GM19035 (cell line): ENCODE measurements at regions not wholly inside any gene's neighbourhood (a gene's known extent, or its start where the extent isn't known, plus 50 kb on each side); places are given as distances from the start of the nearest gene placed in this dataset.

ENCODE experiments used
- ATAC-seq: cut with Tn5 transposase; IDR thresholded peaks from one replicate; pipeline ENCODE4 v1.9.1; 2021; ENCODE audit not compliant: unreplicated experiment

DNA sequence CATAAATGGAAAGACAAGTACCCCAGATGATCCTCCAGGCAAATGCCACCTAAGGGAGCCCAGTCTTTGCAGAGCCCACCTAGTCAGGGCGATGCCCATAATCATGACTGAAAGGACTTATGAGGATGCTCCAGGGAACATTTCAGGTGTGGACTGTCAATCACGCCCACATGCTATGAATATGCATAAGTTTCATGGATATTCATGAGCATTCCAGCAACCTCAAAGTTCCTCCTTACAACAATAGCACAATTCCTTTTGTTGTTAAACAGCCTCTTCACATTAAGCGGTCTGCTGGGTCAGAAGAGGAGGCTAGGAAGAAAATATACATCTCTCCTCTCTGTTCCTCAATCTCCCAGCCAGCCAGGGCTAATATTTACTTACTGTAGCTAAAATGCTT is 161.6 kb downstream of the C5orf15 start:
- ATAC-seq, result no peak

DNA sequence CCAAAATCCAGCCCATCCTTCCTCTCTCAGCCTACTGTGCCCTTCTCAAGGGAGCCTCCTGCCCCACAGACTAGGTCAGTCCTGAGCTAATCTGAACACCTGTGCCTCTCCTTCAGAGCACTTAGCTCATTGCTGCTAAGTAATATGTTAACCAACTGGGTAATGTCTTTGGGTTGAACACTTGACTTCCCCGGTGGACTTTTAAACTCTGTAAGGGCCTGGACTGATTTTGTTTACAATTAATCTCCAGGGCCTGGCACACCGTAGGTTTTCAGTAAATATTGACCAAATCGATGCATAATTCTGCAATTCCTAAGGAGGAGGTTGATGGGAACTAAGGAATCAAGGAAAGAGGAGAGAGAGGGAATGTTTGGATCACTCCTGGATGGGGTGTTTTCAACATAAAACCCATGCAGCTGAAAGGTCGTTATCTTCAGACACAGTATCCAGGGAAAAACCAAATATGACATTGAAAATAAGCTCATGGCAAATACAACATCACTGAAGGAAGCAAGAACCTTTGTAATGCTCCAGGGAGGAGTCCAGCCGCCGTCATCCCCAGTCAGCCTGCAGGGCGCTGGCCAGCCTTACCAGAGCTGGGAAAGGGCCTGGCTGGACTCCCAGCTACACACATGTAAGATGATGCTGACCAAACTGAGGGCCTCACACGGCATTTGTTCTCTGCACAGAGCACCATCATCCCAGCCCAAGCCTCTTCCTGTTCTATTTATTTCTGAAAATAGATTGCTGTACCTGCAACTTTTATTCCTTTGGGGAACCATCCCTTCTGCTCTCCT is 166.3 kb downstream of the C5orf15 start:
- ATAC-seq, result no peak

DNA sequence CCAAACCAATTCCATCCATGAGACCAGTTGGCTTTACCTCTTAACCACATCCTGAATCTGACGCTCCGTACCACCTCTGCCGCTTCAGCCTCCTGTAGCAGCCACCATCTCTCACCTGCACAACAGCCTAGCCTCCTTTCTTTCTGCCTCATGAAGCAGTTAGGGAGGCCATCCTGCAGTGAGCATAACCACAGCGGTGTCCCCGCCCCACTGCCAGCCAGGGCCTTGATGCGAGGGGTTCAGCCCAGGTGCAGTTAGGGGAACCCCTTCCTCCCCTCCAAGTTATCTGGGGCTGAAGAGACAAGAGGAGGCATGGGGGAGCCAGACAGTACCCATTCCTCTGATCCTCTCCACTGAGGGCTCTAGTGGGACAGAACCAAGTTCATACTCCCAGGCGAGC is 167.0 kb downstream of the C5orf15 start:
- ATAC-seq, result no peak

DNA sequence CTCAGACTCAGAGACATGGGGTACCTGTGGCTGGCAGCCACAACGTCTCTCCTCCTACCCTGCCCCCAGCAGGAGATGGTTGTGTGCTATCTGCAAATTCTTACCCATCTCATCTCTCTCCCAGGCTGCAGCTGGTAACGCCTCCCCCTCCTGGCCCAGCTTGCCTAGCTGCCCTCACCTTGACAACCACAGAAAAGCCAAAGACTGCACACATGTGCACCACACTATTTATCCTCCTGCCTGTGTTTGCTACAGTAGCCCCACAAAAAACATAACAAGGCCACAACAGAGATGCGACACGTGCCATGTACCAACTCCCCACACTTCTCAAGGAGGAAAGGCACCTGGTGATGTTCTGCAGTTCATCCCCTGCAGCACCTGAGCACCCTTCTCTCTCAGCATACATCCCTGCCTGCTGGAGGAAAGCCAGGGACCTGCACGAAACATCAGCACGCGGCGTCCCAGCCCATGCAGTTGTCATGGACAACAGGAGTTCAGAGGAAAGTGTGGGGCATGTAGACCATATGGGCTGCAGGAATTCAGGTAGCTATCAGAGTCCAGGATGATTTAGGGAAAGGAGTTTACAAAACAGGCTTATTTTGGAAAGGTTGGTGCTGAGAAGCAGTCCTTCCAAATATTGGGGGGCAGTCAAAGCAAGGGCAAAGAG is 168.7 kb downstream of the C5orf15 start:
- ATAC-seq, result no peak

DNA sequence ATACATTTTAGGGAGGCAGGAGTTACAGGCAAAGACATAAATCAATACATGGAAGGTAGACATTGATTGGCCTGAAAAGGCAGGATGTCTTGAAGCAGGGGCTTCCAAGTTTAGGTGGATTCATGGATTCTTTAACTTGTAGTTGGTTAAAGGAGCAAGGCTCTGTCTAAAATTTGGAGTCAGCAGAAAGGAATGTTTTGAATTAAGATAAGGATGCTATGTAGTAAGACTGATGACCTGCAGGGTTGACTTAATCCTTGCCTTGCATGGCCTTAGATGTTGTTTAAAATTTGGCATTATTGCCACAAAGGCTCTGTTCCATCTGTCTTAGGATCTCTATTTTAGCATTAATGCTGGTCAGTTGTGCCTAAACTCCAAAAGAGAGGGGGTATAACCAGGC is 171.3 kb downstream of the C5orf15 start:
- no peak for ATAC-seq

DNA sequence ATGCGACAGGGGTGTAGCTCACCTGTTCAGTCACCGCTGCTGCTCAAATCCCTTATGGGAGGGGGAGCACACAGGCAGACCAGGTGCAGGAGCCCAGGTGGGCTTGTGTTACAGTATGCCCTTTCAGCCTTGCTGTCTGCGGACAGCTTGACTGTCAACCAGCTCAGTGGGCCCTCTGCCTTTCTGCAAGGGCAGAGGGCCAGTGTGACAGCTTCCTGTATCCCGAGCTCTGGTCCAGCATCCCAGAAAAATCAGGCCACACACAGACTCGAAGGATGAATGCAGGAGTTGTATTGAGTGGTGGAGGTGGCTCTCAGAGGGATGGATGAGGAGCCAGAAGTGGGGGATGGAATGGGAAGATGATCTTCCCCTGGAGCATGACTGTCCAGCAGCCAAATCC is 172.2 kb downstream of the C5orf15 start:
- ATAC-seq, result no peak

DNA sequence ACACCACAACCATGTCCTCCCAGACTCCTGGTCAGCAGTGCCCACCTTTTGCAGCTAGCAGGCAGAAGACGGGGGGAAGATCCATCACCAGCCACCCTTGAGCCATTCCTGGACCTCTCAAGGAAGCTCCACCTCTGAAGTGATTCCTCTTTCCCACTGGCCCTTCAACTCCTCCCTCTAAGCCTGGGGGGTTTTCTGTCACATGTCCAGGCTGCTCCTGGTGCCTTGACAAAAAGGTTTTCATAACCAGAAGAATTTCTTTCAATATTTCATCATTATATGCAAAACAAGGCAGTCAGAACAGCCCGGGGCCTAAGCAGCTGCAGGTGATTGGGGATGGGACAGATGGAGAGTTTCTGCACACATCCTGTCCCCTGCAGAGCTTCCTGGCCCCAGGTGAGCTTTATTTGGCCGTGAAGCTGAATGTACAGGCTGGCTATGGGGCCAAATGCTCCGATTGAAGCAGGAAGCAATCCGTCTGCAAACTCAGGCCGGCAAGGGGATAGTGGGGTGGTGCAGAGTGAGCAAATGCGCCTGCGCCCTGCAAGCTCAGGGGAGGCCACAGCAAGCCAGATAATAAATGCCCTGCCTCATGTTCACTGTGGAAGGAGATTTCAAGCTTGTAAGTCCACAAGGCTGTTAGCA is 173.5 kb downstream of the C5orf15 start:
- no peak for ATAC-seq

DNA sequence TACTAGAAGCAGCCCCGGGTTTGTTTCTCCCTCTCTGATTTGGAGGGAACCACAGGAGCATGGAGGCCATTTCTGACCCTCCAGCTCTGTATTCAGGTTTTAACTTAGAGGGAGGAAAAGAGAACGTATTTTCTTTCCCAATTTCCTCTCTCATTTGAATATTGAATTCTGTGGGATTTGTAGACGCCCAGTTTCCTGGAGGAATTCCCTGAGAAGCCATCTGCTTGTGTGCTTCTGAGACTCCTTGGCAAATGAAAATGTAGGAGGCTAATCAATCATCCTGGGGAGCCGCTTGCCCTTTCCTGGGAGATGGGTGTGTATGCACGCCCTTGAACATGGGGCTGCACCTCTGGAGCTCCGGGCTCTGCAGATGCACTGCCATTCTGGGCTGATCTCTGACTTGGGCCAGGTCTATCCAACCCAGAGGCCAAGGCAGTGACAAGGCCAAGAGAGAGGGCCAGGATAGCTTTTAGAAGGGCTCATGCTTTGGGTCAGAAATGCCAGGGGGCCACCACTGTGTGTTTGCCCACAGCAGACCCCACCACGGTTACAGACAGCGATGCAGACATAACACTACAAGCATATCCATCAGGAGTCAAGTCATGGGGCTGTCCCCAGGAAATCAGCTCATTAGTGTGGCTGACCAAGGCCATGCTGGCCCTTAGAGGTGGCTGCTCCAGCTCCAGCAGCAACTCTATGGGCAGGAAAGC is 174.5 kb downstream of the C5orf15 start:
- ATAC-seq, result no peak

DNA sequence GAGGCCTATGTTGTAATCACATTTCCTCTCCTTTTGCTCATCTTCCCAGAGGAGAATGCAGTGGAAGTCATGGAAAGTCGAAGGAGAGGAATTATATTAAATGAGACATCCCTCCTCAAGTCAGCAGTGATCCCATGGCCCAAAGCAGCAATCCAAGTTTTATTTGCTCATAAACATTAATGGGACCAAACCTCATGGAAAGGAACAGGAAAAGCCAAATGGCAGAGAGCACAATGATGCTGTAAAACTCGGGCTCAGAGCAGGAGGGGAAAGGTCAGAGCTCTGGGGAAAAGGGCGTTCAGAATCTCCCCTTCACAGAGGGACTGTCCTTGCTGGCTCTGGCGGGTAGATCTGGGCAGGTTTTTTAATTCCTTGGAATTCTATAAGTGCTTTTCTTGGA is 175.8 kb downstream of the C5orf15 start:
- no peak for ATAC-seq

DNA sequence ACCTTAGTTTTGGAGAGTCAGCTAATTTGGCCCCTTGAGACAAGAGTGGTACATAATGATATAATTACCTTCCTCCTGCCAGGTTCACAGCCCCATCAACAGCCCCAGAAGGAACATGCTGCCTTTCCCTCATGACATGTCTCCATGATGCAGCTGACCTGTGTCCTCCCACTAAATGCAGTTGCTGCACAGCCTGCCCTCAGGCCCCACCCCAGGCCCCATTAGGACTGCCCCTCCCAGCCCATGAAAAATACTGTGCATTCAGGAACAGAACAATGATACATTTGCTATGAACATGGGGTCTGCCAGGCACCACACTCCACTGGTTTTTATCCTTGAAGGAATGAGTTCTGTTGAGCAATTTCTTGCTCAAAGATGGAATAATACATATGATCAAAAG is 176.4 kb downstream of the C5orf15 start:
- ATAC-seq, result no peak

DNA sequence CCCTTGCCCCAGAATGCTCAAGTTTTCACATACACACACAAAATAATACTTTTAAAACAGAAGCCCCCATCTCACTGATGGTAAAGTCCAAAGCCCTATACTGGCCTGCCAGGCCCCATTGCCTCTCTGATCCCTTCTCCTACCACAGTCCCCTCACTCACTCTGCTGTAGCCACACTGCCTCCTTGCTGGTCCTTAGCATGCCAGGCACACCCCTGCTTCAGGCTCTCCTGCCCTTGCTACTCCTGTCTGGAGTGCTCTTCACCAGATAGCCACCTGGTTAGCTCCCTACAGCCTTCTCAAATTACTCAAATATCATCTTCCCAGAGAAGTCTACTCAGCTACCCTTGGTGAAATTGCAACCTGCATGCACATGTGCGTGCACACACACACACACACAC is 177.5 kb downstream of the C5orf15 start:
- no peak for ATAC-seq

DNA sequence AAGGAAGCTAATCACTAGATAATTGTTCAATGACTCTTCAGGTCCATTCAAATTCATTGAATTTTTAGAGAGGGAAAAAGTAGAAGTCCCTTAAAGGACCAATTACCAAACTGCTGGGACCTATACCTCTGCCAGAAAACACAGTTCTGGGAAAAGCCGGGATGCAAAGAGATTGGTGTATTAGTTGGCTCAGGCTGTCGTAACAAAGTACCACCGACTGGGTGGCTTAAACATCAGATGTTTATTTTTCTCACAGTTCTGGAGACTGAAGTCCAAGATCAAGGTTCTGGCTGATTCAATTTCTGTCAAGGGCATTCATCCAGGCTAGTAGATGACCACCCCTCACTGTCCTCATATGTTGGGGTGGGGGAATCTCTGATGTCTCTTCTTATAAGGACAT is 177.1 kb upstream of the FSTL4 start:
- ATAC-seq, result no peak

DNA sequence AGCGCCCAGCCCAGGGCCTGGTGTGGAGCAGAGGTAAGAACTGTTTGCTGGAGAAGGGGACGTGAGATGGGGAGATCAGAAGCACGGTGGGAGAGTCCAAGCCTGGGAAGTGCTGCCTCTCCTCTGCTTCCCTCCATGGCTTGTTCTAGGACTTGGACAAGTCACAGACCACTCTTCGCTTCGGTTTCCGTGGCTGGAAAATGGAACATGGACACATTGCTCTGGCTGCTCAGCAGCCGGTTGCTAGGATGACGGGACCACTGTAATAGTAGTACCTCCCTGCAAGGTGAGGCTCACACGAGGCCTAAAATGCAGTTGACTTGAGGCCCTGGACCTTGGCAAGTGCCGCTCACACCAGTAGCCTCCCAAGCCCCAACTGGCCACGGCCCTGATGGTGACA is 175.8 kb upstream of the FSTL4 start:
- no peak for ATAC-seq

DNA sequence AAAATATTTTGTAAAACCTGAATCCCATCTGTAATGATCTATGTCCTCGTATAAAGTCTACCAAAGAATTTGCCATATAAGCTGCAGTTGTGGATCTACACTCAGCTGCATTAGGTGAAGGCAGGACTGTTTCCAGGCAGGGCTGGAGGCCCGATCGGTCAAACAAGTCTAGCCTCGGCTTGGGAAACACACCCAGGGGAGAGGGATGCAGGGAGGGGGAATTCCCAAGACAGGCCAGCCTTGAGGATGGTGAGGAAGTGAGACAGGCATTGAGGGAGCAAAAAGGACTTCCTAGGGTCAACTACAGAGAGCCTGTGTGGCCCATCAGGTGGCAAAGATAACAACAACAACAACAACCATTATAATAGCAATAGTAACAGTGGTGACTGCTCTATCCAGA is 174.1 kb upstream of the FSTL4 start:
- no peak for ATAC-seq

DNA sequence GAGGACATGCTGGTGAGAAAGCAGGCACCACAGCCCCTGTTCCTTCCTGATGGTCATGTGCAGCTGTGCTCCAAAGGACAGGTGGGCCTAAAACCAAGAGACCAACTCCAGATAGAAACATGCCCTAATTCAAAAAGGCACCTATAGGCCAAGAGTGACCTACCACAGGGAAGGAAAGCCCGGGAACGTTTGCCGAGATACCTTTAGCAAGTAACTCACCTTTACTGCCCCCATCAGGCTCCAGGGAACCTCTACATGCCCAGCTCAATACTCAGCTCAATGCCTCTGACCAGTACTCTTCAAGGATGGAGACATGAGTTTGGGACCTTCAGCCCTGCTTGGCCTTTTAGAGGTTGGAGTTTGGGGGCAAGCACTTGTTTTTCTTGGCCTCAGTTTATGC is 172.8 kb upstream of the FSTL4 start:
- no peak for ATAC-seq

DNA sequence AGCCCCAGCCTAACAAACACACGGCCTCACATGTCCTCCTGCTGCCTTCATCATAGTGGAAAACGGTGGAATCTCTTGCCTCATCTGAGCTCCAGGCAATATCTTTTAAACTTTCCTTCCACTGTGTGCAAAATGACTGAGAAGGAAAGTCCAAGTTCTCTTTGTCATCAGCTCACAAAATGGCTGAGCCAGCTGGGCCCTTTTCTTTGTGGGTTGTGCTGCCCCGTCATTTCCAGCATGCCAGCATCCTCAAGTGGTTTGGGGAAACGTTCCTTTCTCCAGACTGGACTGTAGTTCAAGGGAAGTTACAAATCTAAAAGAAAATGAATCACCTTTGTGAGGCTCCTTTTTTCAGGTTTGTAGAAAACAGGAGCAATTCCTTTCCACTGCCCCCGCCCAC is 171.1 kb upstream of the FSTL4 start:
- ATAC-seq, result no peak

DNA sequence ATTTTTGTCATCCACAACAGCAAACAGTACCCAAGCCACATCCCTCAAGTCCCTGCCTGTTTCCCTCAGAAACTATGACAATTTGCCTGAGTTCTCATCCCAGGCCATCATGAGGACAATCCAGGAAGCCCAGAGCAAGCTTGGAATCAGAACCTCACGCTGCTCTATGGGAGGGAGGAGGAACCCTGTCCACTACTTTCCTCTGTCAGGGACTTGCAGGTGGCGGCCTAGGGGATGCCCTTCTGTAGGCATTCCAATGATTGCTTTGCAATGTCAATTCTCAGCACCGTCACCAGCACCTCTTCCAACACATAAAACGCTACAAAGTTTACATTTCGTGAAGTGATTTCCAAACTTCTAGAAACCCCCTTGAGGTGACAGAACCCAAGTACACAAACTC is 170.4 kb upstream of the FSTL4 start:
- ATAC-seq, result no peak

DNA sequence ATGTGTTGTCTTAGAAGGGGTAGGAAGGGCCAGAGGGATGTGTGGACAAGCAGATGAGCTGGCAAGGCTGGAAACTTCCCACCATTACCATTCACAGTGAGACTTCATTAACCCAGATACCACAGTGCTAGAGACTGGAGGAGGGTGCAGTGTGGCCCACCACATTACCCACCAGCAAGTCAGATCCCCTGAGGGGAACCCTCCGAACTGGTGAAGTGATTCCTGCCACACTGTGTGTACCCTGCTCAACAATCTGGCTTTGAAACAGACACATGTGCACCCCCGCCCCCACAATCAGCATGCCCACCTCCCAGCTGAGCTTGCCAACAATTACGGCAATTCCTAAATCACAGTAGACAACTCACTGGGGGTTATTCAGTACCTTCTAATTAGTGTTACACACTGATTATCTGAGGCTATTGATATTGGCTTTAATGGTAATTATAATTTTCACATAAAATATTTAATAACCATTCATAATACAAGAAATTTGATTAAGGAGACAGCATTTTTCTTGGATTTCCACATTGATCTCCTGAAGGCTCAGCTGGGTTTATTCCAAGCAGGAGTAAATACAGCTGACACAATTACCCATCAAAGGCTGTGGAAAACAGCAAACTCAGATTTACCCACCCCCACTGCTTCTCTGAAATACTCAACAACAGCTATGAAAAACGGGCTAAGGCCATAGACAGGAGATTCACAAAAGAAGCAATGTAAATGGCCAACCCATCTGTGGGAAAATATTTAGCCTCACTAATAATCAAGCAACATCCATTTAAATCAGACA is 169.3 kb upstream of the FSTL4 start:
- ATAC-seq, result no peak

DNA sequence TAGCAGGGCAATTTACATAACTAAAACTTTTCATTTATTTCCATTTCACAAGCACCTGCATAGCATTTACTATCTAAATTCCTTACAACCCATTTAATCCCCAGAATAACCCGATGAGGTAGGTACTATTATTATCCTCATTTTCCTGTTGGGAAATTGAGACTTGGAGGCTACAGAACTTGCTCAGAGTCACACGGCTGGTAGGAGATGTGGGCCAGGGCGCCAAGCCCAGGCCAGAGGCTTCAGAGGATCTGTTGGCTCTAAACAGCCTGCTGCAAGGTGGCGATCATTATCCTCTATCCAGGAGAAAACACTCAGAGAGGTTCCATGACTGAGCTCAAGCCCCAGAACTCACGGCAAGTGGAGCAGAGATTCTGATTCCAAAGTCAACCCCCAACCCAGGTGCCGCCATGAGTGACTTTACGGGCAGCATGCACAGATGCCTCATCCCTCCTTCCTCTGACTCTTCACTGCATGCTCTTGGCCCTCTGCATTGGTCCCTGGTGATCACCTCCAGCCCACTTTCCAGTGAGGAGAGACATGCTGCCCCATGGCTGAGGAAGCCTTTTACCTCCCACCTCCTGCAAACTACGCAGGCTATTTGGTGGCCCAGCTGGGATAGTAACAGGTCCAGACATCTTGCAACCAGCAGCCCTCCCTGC is 168.4 kb upstream of the FSTL4 start:
- no peak for ATAC-seq

DNA sequence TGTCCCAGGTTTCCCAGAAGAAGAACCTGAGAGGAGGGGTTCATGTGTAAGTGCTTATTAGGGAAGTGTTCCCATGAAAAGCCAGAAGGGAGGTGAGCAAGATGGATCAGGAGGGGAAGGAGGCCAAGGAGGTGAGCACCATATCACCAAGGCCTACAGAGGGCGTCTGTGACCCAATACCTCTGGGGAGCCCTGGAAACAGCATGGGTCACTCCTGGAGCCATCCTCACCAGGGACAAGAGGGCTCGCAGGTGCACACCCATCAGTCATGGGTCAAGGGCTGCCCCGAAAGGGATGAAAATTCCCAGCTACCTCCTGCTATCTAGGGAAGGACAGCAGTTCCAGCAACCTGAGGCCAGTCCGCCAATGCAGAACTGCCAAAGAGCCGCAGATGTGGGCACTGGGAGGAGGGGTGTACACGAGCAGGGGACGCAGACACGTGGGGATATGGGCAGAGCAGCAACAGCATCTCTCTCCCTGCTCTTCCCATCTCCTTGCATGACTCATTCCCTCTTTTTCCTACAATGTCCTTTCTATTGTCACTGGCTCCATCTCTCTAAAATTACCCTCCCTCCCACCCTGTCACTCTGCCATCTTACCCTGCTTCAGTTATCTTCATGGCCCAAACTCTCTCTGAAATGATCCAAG is 167.6 kb upstream of the FSTL4 start:
- ATAC-seq, result no peak
